DND-41 (cell line): ENCODE measurements at regions not wholly inside any gene's neighbourhood (a gene's known extent, or its start where the extent isn't known, plus 50 kb on each side); places are given as distances from the start of the nearest gene placed in this dataset.

ENCODE experiments used
- ATAC-seq: fragments of 200-7000 bp; cut with Tn5 transposase; 3 replicates; pipeline ENCODE4 v1.9.1; 2021; ENCODE audit warnings: low read depth; ENCODE audit not compliant: insufficient read depth
- DNase-seq: peaks from one replicate; pipeline ENCODE4 v3.0.0-alpha.2; 2020
- H2AFZ ChIP-seq: 2 replicates; pipeline ENCODE4 v1.6.0; 2012; ENCODE audit warnings: low read depth, low read length
- H3K27ac ChIP-seq: 2 replicates; pipeline ENCODE4 v1.5.1; 2012; ENCODE audit warnings: low read length, inconsistent platforms
- H3K27me3 ChIP-seq: fragments of 200-600 bp; sonication (generic); 2 replicates; pipeline ENCODE4 v1.6.0; 2012; ENCODE audit warnings: low read length, mild to moderate bottlenecking, inconsistent platforms; ENCODE audit not compliant: insufficient read depth, poor library complexity
- H3K36me3 ChIP-seq: 2 replicates; pipeline ENCODE4 v1.5.1; 2012; ENCODE audit warnings: low read length, inconsistent platforms; ENCODE audit not compliant: insufficient read depth
- H3K4me1 ChIP-seq: 2 replicates; pipeline ENCODE4 v1.5.1; 2012; ENCODE audit warnings: mild to moderate bottlenecking, low read length; ENCODE audit not compliant: insufficient read depth
- H3K4me2 ChIP-seq: 2 replicates; pipeline ENCODE4 v1.6.0; 2012; ENCODE audit warnings: mild to moderate bottlenecking, moderate library complexity, low read length, inconsistent platforms; ENCODE audit not compliant: insufficient read depth
- H3K4me3 ChIP-seq, 2 experiments: fragments of 200-600 bp in 1 of 2; shearing (Covaris generic) in 1 of 2; 2 replicates each; pipeline ENCODE4 v1.5.1; 2012 to 2016; ENCODE audit warnings: inconsistent platforms in 2 of 2, low read length in 2 of 2, mild to moderate bottlenecking in 2 of 2, low read depth in 1 of 2, moderate library complexity in 1 of 2
- H3K79me2 ChIP-seq: 2 replicates; pipeline ENCODE4 v1.6.0; 2012; ENCODE audit warnings: low read length, inconsistent platforms; ENCODE audit not compliant: insufficient read depth
- H3K9ac ChIP-seq: 2 replicates; pipeline ENCODE4 v1.6.0; 2012; ENCODE audit warnings: low read depth, mild to moderate bottlenecking, inconsistent platforms, low read length, moderate library complexity
- H3K9me3 ChIP-seq: 2 replicates; pipeline ENCODE4 v1.5.1; 2012; ENCODE audit warnings: low read length, moderate library complexity, mild to moderate bottlenecking, inconsistent platforms; ENCODE audit not compliant: insufficient read depth, severe bottlenecking
- H4K20me1 ChIP-seq: 2 replicates; pipeline ENCODE4 v1.6.0; 2012; ENCODE audit warnings: low read length; ENCODE audit not compliant: insufficient read depth
- EZH2 ChIP-seq: IDR thresholded peaks from 3 replicates; pipeline ENCODE4 v1.6.1; 2012; ENCODE audit warnings: borderline replicate concordance, low read depth, mild to moderate bottlenecking, moderate library complexity, low read length, inconsistent platforms; ENCODE audit not compliant: severe bottlenecking
- TF ChIP-seq, protein P1 (sequence below): IDR thresholded peaks from 2 replicates; pipeline ENCODE4 v1.5.1; 2012; ENCODE audit warnings: borderline replicate concordance, low read length, moderate library complexity, mild to moderate bottlenecking; ENCODE audit not compliant: poor library complexity, severe bottlenecking; ENCODE audit errors: extremely low read depth

GRCh38 chr12:59196989-59197388 is 276.7 kb upstream of the LRIG3 start:
- Histone ChIP-seq H3K27me3 (no peaks in the 10 kb centered on the region), H3K79me2 (no peaks in the 10 kb centered on the region), H3K4me3 (no peak overlapping the region), H3K9ac (no peak overlapping the region), H3K4me2 (no peak overlapping the region), H3K36me3 (no peaks in the 10 kb centered on the region), H4K20me1 (no peaks in the 10 kb centered on the region), H3K4me1 (no peaks in the 10 kb centered on the region), H3K9me3 (no peaks in the 10 kb centered on the region), H3K27ac (no peak overlapping the region), H2AFZ (no peak overlapping the region)
- ATAC-seq (no peak), DNase-seq (no peak)
- TF ChIP-seq, protein P1, sequence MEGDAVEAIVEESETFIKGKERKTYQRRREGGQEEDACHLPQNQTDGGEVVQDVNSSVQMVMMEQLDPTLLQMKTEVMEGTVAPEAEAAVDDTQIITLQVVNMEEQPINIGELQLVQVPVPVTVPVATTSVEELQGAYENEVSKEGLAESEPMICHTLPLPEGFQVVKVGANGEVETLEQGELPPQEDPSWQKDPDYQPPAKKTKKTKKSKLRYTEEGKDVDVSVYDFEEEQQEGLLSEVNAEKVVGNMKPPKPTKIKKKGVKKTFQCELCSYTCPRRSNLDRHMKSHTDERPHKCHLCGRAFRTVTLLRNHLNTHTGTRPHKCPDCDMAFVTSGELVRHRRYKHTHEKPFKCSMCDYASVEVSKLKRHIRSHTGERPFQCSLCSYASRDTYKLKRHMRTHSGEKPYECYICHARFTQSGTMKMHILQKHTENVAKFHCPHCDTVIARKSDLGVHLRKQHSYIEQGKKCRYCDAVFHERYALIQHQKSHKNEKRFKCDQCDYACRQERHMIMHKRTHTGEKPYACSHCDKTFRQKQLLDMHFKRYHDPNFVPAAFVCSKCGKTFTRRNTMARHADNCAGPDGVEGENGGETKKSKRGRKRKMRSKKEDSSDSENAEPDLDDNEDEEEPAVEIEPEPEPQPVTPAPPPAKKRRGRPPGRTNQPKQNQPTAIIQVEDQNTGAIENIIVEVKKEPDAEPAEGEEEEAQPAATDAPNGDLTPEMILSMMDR: no peak
- no peak for TF ChIP-seq EZH2

DNA sequence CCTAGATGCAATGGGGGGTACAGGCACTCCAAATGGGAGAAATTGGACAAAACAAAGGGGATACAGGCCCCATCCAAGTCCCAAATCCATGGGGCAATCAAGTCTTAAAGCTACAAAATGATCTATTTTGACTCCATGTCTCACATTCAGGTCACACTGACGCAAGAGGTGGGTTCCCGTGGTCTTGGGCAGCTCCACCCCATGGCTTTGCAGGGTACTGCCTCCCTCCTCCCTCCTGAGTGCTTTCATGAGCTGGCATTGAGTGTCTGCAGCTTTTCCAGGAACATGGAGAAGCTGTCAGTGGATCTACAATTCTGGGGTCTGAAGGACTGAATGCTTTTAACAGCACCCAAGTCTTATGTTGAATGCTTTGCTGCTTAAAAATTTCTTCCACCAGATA is 274.5 kb upstream of the LRIG3 start:
- H4K20me1 ChIP-seq: no peaks in the 10 kb centered on the region
- DNase-seq (no peak), ATAC-seq (no peak)
- TF ChIP-seq EZH2: no peak
- TF ChIP-seq, protein P1: no peak
- no peak overlapping the region for H3K27ac ChIP-seq
- H3K4me2 ChIP-seq: no peak overlapping the region
- H2AFZ ChIP-seq: no peak overlapping the region
- H3K36me3 ChIP-seq: no peaks in the 10 kb centered on the region
- no peaks in the 10 kb centered on the region for H3K27me3 ChIP-seq
- H3K9ac ChIP-seq: no peak overlapping the region
- no peaks in the 10 kb centered on the region for H3K4me1 ChIP-seq
- no peaks in the 10 kb centered on the region for H3K79me2 ChIP-seq
- H3K9me3 ChIP-seq: no peaks in the 10 kb centered on the region
- H3K4me3 ChIP-seq: no peak overlapping the region

- H2AFZ ChIP-seq: no peak overlapping the region
- H3K9ac ChIP-seq: no peak overlapping the region
- H3K9me3 ChIP-seq: no peaks in the 10 kb centered on the region
- H4K20me1 ChIP-seq: no peaks in the 10 kb centered on the region
- ATAC-seq: no peak
- no peak overlapping the region for H3K4me3 ChIP-seq
- no peaks in the 10 kb centered on the region for H3K79me2 ChIP-seq
- DNase-seq: no peak
- no peaks in the 10 kb centered on the region for H3K27me3 ChIP-seq
- H3K4me1 ChIP-seq: no peaks in the 10 kb centered on the region
- no peaks in the 10 kb centered on the region for H3K36me3 ChIP-seq
- no peak overlapping the region for H3K27ac ChIP-seq
- no peak overlapping the region for H3K4me2 ChIP-seq
- TF ChIP-seq, protein P1: no peak
- no peak for TF ChIP-seq EZH2
These were observed 273.3 kb upstream of the LRIG3 start for GRCh38 chr12:59193476-59194050.

DNA sequence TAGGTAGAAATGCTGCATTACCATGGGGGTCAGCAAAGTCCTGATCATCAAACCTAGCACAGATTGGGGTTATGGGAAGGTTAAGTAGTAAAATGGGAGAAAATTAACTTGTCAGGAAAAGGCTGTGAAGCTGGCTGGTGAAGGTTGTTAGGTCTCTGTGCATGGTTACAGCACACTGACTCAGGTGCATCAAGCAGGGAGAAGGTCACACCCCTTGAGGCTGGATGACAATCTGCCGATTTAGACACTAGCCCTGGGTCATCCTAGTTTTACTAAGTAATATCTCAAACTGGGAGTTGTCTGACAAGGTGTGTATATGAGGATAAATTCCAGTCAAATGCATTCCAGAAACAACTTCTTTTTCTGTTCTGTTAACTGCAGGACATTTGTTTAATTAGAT is 271.1 kb upstream of the LRIG3 start:
- no peak for ATAC-seq
- no peaks in the 10 kb centered on the region for H3K79me2 ChIP-seq
- no peaks in the 10 kb centered on the region for H3K4me1 ChIP-seq
- no peaks in the 10 kb centered on the region for H3K36me3 ChIP-seq
- H2AFZ ChIP-seq: no peak overlapping the region
- H3K27me3 ChIP-seq: no peaks in the 10 kb centered on the region
- no peak overlapping the region for H3K4me3 ChIP-seq
- no peak for DNase-seq
- H3K9ac ChIP-seq: no peak overlapping the region
- H4K20me1 ChIP-seq: no peaks in the 10 kb centered on the region
- TF ChIP-seq, protein P1: no peak
- no peak for TF ChIP-seq EZH2
- H3K27ac ChIP-seq: no peak overlapping the region
- no peak overlapping the region for H3K4me2 ChIP-seq
- no peaks in the 10 kb centered on the region for H3K9me3 ChIP-seq
